ENCODE measurements at regions not wholly inside any gene's neighbourhood (a gene's known extent, or its start where the extent isn't known, plus 50 kb on each side); places are given as distances from the start of the nearest gene placed in this dataset.
"Not testable (repeated sequence)": the region's sequence is repeated elsewhere in the genome, so short reads cannot be mapped to it uniquely, and the experiment has no call there.

GRCh38 chr20:43404878-43405277, 52.8 kb upstream of the SRSF6 start:
- DNase-seq (ENCODE audit: low read depth in 2 of 3, low spot score in 1 of 3), result peak in 1 of 3 donors; percentile 27

DNA sequence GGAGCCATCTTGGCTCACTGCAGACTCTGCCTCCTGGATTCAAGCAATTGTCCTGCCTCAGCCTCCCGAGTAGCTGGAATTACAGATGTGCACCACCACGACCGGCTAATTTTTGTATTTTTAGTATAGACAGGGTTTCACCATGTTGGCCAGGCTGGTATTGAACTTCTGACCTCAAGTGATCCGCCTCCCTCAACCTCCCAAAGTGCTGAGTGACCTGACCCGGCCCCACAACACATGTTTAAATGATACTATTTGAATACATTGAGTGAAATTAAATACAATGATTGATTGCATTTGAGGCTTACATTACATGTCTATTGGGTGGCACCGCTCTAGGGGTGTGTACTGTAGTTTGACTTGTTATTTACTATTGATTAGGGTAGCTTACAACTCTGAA, 56.8 kb upstream of the SRSF6 start:
- not testable (repeated sequence) for DNase-seq (ENCODE audit: low read depth in 2 of 3, low spot score in 1 of 3)

DNA sequence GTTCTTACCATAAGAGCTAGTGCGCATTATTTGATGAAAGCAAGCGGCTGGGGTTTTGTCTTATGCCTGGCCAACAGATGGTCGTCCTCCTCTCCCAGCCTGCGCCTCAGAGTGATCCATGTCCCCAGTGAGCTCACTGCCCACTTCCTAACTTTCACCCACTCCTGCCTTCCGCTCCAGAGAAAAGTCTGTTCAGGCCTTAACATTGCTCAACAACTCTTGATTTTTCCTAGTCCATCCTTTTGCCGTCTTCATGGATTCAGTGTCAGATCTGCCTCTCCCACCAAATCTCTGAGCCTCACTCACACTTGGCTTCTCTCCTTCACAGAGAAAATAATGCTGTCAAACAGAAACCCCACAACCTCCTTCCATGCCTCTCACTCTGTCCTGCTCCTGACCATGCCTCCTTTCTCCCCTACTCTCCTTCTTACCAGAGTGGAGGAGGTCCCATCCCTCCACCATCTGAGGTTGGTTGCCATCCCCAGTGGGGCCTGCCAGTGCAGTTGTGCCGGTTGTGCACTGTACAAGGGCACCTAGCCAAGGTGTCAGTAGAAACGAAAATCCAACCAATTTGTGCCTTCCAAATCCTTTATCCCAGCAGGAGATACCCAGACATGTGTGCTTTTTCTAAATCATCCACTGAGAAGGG, 58.9 kb upstream of the SRSF6 start:
- no peak for DNase-seq (ENCODE audit: low read depth in 2 of 3, low spot score in 1 of 3)

GRCh38 chr20:43397147-43397546, 60.5 kb upstream of the SRSF6 start:
- DNase-seq (ENCODE audit: low read depth in 2 of 3, low spot score in 1 of 3), result no peak

DNA sequence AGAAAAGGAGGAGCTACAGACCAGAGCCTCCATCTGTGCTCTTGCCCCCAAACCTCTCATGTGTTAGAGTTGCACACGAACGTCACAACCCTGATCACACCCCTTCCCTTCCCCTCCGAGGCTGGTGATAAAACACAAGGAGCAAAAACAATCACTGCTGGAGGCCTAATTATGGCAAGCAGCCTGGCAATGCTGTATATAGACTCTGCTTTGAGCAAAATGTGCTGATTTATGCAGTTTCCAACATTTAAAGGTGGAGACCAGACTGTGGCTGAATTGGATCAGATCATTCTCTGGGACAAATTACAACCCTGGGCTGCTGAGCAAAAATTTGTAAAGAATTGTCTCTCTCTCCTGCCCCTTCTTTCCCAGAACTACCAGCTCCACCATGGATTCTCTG, 64.6 kb upstream of the SRSF6 start:
- no peak for DNase-seq (ENCODE audit: low read depth in 2 of 3, low spot score in 1 of 3)

DNA sequence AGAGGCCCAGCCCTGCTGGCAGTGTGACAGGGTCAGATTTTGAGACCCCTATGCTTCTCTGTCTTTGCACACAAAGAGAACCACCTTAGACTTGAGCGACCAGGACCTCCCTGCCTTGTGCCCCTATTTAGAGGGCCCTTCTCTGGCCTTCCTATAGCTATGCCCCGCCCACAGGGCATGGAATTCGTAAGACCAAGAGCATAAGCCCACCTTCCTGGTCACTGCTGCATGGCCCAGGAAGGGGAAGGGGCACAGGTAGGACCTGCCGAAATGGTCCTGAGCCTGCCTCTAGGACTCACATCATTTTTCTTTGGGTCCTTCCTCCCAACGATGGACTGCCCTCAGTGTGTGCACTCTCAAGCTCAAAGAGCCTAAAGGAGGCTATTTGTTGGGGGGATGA, 65.1 kb upstream of the SRSF6 start:
- DNase-seq (ENCODE audit: low read depth in 2 of 3, low spot score in 1 of 3), result no peak

DNA sequence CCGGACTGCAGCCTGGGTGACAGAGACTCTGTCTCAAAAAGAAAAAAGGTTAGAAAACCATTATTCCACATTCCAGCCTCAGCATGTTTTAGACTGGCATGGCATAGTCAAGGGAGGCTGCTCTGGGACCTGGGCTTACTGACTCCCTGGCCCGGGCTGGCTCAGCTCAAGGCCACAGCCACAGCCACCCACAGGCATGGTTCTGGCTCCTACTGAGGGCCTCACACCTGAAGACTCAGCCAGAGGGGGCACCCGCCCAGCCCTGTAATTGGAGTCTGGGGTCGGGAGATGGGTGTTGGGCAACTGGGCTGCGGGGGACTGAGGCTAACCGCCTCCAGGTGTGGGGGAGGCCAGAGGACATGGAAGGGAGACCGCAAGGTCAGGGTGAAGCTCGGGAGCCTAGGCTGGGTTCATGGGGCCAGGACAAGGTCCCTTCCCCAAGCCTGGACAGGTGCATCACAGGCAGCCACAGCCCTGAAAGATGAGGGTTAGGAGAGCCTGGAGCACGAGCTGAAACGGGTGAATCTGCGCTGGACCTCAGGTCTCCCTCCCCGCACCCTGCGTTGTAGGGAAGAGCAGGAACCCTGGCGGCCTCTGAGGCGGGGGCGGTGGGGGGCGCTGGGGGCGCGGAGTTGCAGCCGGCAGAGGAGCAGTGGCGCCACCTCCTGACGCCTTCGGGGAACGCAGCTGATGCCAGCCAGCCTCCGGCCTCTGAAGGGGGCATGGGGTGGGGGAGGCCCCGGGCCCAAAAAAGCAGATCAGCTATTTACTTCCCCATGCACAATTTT, 67.7 kb upstream of the SRSF6 start:
- no peak for DNase-seq (ENCODE audit: low read depth in 2 of 3, low spot score in 1 of 3)

GRCh38 chr20:43389211-43389610, 68.5 kb upstream of the SRSF6 start:
- no peak for DNase-seq (ENCODE audit: low read depth in 2 of 3, low spot score in 1 of 3)

GRCh38 chr20:43388268-43389002, 69.3 kb upstream of the SRSF6 start:
- DNase-seq (ENCODE audit: low read depth in 2 of 3, low spot score in 1 of 3), result no peak

GRCh38 chr20:43387737-43388136, 70.0 kb upstream of the SRSF6 start:
- DNase-seq (ENCODE audit: low read depth in 2 of 3, low spot score in 1 of 3), result no peak

DNA sequence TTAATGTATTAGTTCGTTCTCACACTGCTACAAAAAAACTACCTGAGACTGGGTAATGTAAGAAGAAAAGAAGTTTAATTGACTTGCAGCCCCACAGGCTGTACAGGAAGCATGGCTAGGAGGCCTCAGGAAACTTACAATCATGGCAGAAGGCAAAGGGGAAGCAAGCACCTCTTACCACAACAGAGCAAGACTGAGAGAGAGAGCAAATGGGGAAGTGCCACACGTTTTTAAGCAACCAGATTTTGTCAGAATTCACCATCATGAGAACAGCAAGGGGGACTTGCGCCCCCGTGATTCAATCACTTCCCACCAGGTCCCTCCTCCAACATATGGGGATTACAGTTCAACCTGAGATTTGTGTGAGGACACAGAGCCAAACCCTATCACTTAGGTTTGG, 70.8 kb upstream of the SRSF6 start:
- no peak for DNase-seq (ENCODE audit: low read depth in 2 of 3, low spot score in 1 of 3)

GRCh38 chr20:43385914-43386313, 71.8 kb upstream of the SRSF6 start:
- no peak for DNase-seq (ENCODE audit: low read depth in 2 of 3, low spot score in 1 of 3)

DNA sequence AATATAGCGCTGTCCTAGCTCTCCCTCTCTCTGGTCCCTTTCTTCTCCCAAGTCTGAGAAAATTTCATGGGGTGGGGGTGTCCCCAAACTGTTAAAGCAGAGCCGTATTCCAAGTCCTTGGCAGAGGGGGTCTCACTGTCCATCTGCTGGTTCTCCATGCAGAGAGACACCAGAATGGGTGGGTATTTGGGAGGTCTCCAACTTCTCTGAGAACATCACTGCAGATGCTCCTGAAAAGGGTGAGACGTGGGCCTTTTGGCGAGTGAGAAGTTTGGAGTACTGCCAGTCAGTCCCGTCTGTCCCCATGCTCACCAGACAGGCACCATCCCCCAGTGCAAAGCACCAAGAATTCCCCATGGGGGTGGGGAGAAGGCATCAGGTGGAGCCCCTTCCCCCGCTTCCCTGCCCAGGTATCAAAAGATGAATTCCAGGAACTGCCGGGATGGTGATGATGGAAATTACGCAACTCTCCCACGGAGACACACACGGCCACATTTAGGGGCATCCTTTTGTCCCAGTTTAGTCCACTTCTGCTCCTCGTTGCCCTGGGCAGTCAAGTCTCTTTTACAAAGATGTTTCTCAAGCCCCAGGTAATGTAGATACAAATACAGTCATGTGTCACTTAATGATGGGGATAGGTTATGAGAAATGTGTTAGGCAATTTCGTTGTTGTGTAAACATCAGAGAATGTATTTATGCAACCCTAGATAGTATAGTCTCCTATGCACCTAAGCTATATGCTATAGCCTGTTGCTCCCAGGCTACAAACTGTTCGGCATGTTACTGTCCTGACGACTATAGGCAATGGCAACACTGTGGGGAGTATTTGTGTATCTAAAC, 73.4 kb upstream of the SRSF6 start:
- no peak for DNase-seq (ENCODE audit: low read depth in 2 of 3, low spot score in 1 of 3)

GRCh38 chr20:43383026-43383795, 74.5 kb upstream of the SRSF6 start:
- DNase-seq (ENCODE audit: low read depth in 2 of 3, low spot score in 1 of 3), result no peak

DNA sequence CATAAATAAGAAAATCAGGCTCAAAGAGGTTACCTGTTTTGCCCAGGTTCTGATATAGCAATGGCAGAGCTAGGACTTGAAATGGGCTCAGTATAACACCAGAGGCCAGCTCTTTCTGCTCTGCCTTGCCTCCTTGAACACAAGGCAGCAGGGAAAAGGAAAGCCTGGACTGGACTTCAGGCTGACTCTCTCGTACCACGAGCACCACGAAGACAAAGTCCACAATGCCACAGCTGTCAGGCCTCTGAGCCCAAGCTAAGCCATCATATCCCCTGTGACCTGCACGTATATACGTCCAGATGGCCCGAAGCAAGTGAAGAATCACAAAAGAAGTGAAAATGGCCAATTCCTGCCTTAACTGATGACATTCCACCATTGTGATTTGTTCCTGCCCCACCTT, 75.6 kb upstream of the SRSF6 start:
- DNase-seq (ENCODE audit: low read depth in 2 of 3, low spot score in 1 of 3), result not testable (repeated sequence)

- peak in 2 of 3 donors; percentile 0 to 15 for DNase-seq (ENCODE audit: low read depth in 2 of 3, low spot score in 1 of 3)
These were observed 76.2 kb upstream of the SRSF6 start for GRCh38 chr20:43381533-43381932.

GRCh38 chr20:43379239-43379917, 78.3 kb upstream of the SRSF6 start:
- DNase-seq (ENCODE audit: low read depth in 2 of 3, low spot score in 1 of 3), result no peak

DNA sequence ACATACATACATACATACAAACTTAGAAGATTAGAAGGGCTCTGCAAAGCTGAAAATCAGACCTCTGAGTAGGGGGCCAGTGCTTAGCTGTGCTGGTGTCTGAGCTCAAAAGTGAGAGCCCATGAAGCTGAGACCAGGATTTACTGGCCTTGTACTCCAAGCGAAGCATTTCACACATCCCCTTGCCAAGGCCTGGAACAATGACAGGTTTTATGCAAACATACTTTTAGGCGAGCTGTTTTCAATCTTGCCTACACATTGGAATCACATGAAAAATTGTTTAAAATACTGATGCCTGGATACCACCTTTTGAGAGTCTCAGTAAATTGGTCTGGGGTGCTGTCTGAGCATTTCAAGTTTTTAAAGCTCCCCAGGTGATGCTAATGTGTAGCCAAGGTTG, 80.9 kb upstream of the SRSF6 start:
- DNase-seq (ENCODE audit: low read depth in 2 of 3, low spot score in 1 of 3), result no peak

DNA sequence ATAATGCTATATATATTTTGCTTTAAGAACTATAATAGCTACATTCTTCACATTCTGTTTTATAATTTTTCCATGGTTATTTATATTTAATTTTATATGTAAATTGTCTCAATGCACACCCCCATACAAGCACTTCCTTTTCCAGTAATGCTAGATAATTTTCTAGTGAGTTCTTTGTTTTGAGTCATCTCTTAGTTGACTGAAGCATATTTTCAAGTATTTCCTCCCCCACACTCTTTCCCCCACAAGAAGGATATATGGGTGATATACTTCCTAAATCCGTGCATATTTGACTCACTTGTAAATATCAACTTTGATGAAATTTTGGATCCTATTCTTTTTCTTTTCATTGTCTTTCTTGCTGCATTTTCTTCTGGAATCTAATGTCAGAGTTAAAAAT, 82.1 kb upstream of the SRSF6 start:
- no peak for DNase-seq (ENCODE audit: low read depth in 2 of 3, low spot score in 1 of 3)

- no peak for DNase-seq (ENCODE audit: low read depth in 2 of 3, low spot score in 1 of 3)
These were observed 85.6 kb upstream of the SRSF6 start for GRCh38 chr20:43372051-43372450.

Data from stimulated activated CD4-positive, alpha-beta T cell treated with anti-CD3 and anti-CD28 coated beads, Interleukin-12 subunit alpha, Interleukin-12 subunit beta, amount 100 ng/mL, for 48 hours (primary cell).